SK-N-SH (cell line): ENCODE measurements at regions not wholly inside any gene's neighbourhood (a gene's known extent, or its start where the extent isn't known, plus 50 kb on each side); places are given as distances from the start of the nearest gene placed in this dataset.

Experiments used
- CTCF ChIA-PET: fragments of 300-600, 350-600 bp; formaldehyde crosslinking; extraction: SDS; loops from one replicate; lab custom pipeline; 2021; lab: Yijun Ruan, JAX
- POLR2A ChIA-PET: fragments of 350-600 bp; sonication (Branson Sonifier 250); formaldehyde crosslinking; extraction: SDS; loops from one replicate; lab custom pipeline; 2020; ENCODE audit warnings: antibody characterized with exemption, inconsistent platforms; lab: Yijun Ruan, JAX
- DNase-seq: peaks from one replicate; pipeline ENCODE4 v3.0.0; 2012
- H2AFZ ChIP-seq: fragments of 200-600 bp; sonication (generic); 2 replicates; pipeline ENCODE4 v1.8.1; 2016; ENCODE audit warnings: antibody characterized with exemption, mild to moderate bottlenecking, low read depth
- H3F3A ChIP-seq: fragments of 200-600 bp; sonication (generic); replicated peaks from 2 replicates; pipeline ENCODE3; 2016; ENCODE audit warnings: antibody characterized with exemption, mild to moderate bottlenecking; ENCODE audit not compliant: insufficient read depth
- H3K27ac ChIP-seq, 2 experiments: fragments of 200-500 bp in 1 of 2; fragments of 200-600 bp in 1 of 2; sonication (Bioruptor generic) in 1 of 2; sonication (generic), shearing (Covaris generic) in 1 of 2; 2 replicates each; pipeline versions ENCODE4 v1.5.1 to v1.6.1; 2014 to 2016; ENCODE audit warnings: low read depth in 2 of 2, inconsistent platforms in 1 of 2, low read length in 1 of 2, mild to moderate bottlenecking in 1 of 2, mixed read lengths in 1 of 2
- H3K27me3 ChIP-seq: fragments of 200-600 bp; sonication (generic), shearing (Covaris generic); 2 replicates; pipeline ENCODE4 v1.6.1; 2016; ENCODE audit warnings: mixed run types; ENCODE audit not compliant: insufficient read depth
- H3K36me3 ChIP-seq, 2 experiments: fragments of 200-500 bp in 1 of 2; fragments of 200-600 bp in 1 of 2; sonication (Bioruptor generic) in 1 of 2; sonication (generic) in 1 of 2; replicated peaks in 1 of 2; 2 replicates each; pipeline versions ENCODE3 to v1.5.1; 2014 to 2016; ENCODE audit warnings: low read length in 1 of 2, mild to moderate bottlenecking in 1 of 2; ENCODE audit not compliant: insufficient read depth in 2 of 2, control insufficient read depth in 1 of 2
- H3K4me1 ChIP-seq, 2 experiments: fragments of 200-500 bp in 1 of 2; fragments of 200-600 bp in 1 of 2; sonication (Bioruptor generic) in 1 of 2; sonication (generic), shearing (Covaris generic) in 1 of 2; 2 replicates each; pipeline versions ENCODE4 v1.5.1 to v1.6.1; 2014 to 2016; ENCODE audit warnings: low read depth in 1 of 2, low read length in 1 of 2, mixed run types in 1 of 2; ENCODE audit not compliant: insufficient read depth in 2 of 2, control insufficient read depth in 1 of 2
- H3K4me2 ChIP-seq: fragments of 200-600 bp; sonication (generic), shearing (Covaris generic); 2 replicates; pipeline ENCODE4 v1.6.1; 2017; ENCODE audit warnings: mixed run types
- H3K4me3 ChIP-seq, 2 experiments: fragments of 200-500 bp in 1 of 2; fragments of 200-600 bp in 1 of 2; sonication (Bioruptor generic) in 1 of 2; sonication (generic), shearing (Covaris generic) in 1 of 2; 2 replicates each; pipeline versions ENCODE4 v1.5.1 to v1.8.1; 2014 to 2016; ENCODE audit warnings: low read depth in 2 of 2, inconsistent platforms in 1 of 2, low read length in 1 of 2, mild to moderate bottlenecking in 1 of 2, mixed read lengths in 1 of 2, moderate library complexity in 1 of 2
- H3K79me2 ChIP-seq: fragments of 200-600 bp; sonication (generic); 2 replicates; pipeline ENCODE4 v1.8.1; 2017; ENCODE audit warnings: mild to moderate bottlenecking; ENCODE audit not compliant: insufficient read depth
- H3K9ac ChIP-seq: fragments of 200-600 bp; sonication (generic); 2 replicates; pipeline ENCODE4 v1.6.1; 2017; ENCODE audit warnings: mixed run types
- H3K9me2 ChIP-seq: fragments of 200-600 bp; sonication (generic); 2 replicates; pipeline ENCODE4 v1.6.1; 2017; ENCODE audit warnings: mixed run types
- H3K9me3 ChIP-seq: fragments of 200-600 bp; sonication (generic); 2 replicates; pipeline ENCODE4 v1.6.1; 2017; ENCODE audit warnings: mixed run types, mild to moderate bottlenecking, moderate library complexity
- H4K20me1 ChIP-seq: fragments of 200-600 bp; sonication (generic); 2 replicates; pipeline ENCODE4 v1.6.1; 2017; ENCODE audit warnings: mild to moderate bottlenecking, mixed run types; ENCODE audit not compliant: insufficient read depth
- CHD2 ChIP-seq: fragments of 150-350 bp; IDR thresholded peaks from 2 replicates; pipeline ENCODE4 v1.6.1; 2018; ENCODE audit warnings: low read length; ENCODE audit not compliant: partially characterized antibody
- CTCF ChIP-seq: fragments of 200-600 bp; sonication (generic); IDR thresholded peaks from 2 replicates; pipeline ENCODE4 v1.6.1; 2017; ENCODE audit warnings: antibody characterized with exemption, mild to moderate bottlenecking, moderate library complexity
- EP300 ChIP-seq, 2 experiments: IDR thresholded peaks; 2 replicates each; pipeline versions ENCODE4 v1.4.0 to v1.6.1; 2012; ENCODE audit warnings: borderline replicate concordance in 1 of 2, low read depth in 1 of 2, low read length in 1 of 2
- EZH2phosphoT487 ChIP-seq: fragments of 200-600 bp; sonication (generic); IDR thresholded peaks from 2 replicates; pipeline ENCODE4 v1.6.1; 2017; ENCODE audit warnings: low read depth, mixed run types, mild to moderate bottlenecking, antibody characterized with exemption, moderate library complexity, borderline replicate concordance
- GATA2 ChIP-seq: sonication (generic); formaldehyde crosslinking; IDR thresholded peaks from 2 replicates; pipeline ENCODE4 v1.5.0; 2020; ENCODE audit warnings: mild to moderate bottlenecking, missing genetic modification reagents
- IRF3 ChIP-seq: fragments of 150-350 bp; IDR thresholded peaks from 2 replicates; pipeline ENCODE4 v1.6.1; 2016; ENCODE audit warnings: mild to moderate bottlenecking, low read depth, low read length
- JUND ChIP-seq: IDR thresholded peaks from 2 replicates; pipeline ENCODE4 v1.4.0; 2012
- NFIC ChIP-seq: IDR thresholded peaks from 2 replicates; pipeline ENCODE4 v1.4.0; 2012; ENCODE audit warnings: borderline replicate concordance
- NRF1 ChIP-seq: IDR thresholded peaks from 2 replicates; pipeline ENCODE4 v1.6.1; 2012; ENCODE audit warnings: low read depth, mild to moderate bottlenecking, low read length
- PBX3 ChIP-seq: IDR thresholded peaks from 2 replicates; pipeline ENCODE4; 2012
- RAD21 ChIP-seq: IDR thresholded peaks from 2 replicates; pipeline ENCODE4 v1.6.1; 2012; ENCODE audit warnings: mild to moderate bottlenecking, low read length
- RCOR1 ChIP-seq: fragments of 150-350 bp; IDR thresholded peaks from 2 replicates; pipeline ENCODE4 v1.6.1; 2017; ENCODE audit warnings: antibody characterized with exemption, low read length
- RFX5 ChIP-seq: IDR thresholded peaks from 2 replicates; pipeline ENCODE4 v1.6.1; 2012; ENCODE audit warnings: mild to moderate bottlenecking, improper control_type of control experiment, low read length
- RXRA ChIP-seq: IDR thresholded peaks from 2 replicates; pipeline ENCODE4 v1.4.0; 2012; ENCODE audit warnings: low read depth, mild to moderate bottlenecking, borderline replicate concordance
- SIN3A ChIP-seq: IDR thresholded peaks from 2 replicates; pipeline ENCODE4 v1.6.1; 2012; ENCODE audit warnings: low read depth, mild to moderate bottlenecking, low read length, moderate library complexity, borderline replicate concordance
- USF1 ChIP-seq: IDR thresholded peaks from 2 replicates; pipeline ENCODE4 v1.4.0; 2012; ENCODE audit warnings: low read depth, borderline replicate concordance
- YY1 ChIP-seq: IDR thresholded peaks from 2 replicates; pipeline ENCODE4 v1.4.0; 2012; ENCODE audit warnings: low read depth, mild to moderate bottlenecking
- WGBS: methylation state at CpG from one replicate; pipeline ENCODE4 v1.1.6; 2017; ENCODE audit warnings: low lambda C conversion rate; 5-methylcytosine and 5-hydroxymethylcytosine counted together

GRCh38 chr22:48346311-48346710 lies 1481.4 kb downstream of the BRD1 start:
- DNase-seq: no peak
- H3K27ac ChIP-seq: no peak overlapping the region
- H3K4me1 ChIP-seq: no peaks in the 10 kb centered on the region
- no peak overlapping the region for H3K9ac ChIP-seq
- WGBS: 16% methylated on average over 5 of the region's 12 CpGs
- TF ChIP-seq USF1: no peak
- no peak for TF ChIP-seq JUND
- no peak for TF ChIP-seq IRF3
- TF ChIP-seq RCOR1: no peak
- no peak for TF ChIP-seq RXRA
- no peak for TF ChIP-seq YY1
- no peak for TF ChIP-seq EP300 (IDR thresholded peaks at IDR 0.05; ENCODE audit: borderline replicate concordance in 1 of 2, low read depth in 1 of 2, low read length in 1 of 2)
- no peak for TF ChIP-seq RAD21
- TF ChIP-seq EZH2phosphoT487: no peak
- no peak for TF ChIP-seq SIN3A
- no peak for TF ChIP-seq CTCF
- no peak for TF ChIP-seq GATA2
- no peak for TF ChIP-seq RFX5
- TF ChIP-seq CHD2: no peak
- TF ChIP-seq NRF1: no peak
- TF ChIP-seq PBX3: no peak
- TF ChIP-seq NFIC: no peak
- H4K20me1 ChIP-seq: no peaks in the 10 kb centered on the region
- POLR2A ChIA-PET: no interaction called here
- no peak overlapping the region for H3K4me3 ChIP-seq
- H2AFZ ChIP-seq: no peak overlapping the region
- CTCF ChIA-PET: no interaction called here
- no peaks in the 10 kb centered on the region for H3K9me2 ChIP-seq
- no peak overlapping the region for H3K4me2 ChIP-seq
- H3K36me3 ChIP-seq: no peaks in the 10 kb centered on the region
- no peaks in the 10 kb centered on the region; the same call in 1 of the 2 replicates for H3K27me3 ChIP-seq
- H3F3A ChIP-seq: no peaks in the 10 kb centered on the region
- no peaks in the 10 kb centered on the region for H3K79me2 ChIP-seq
- no peaks in the 10 kb centered on the region for H3K9me3 ChIP-seq
